ENCODE measurements at regions not wholly inside any gene's neighbourhood (a gene's known extent, or its start where the extent isn't known, plus 50 kb on each side); places are given as distances from the start of the nearest gene placed in this dataset.

DNA sequence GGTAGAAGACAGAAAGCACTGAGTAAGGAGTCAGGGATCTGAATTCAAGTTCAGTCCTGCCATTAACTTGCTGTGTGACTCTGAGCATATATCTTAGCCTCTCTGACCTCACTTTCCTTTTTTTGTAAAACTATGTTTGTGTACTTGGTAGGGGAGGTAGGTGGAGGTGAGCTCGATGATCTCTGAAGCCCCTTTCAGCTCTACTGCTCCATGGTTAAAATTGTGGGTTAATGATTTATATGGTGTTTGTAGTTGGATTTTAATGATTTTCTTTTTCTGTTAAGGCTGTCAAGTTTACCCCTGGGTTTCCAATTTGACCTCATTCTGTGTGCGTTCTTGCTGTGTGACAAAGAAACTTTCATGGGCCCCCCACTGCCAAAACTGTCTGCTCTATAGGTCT, 124.1 kb downstream of the CD164 start:
- no peaks in the 10 kb centered on the region for H3K4me1 ChIP-seq
- 92 to 96% (median 95%) methylated on average over 2 of the region's 2 CpGs for WGBS, 3 donors
- ATAC-seq: no peak

GRCh38 chr6:109257494-109257893, 124.8 kb downstream of the CD164 start:
- H3K36me3 ChIP-seq (ENCODE audit: insufficient read depth in 1 of 2, low read depth in 1 of 2): no peaks in the 10 kb centered on the region
- intact Hi-C loops (cut with DNase I): no loop called here

More for the DNA sequence above, 124.1 kb downstream of the CD164 start:
- Histone ChIP-seq H3K27me3 (ENCODE audit: insufficient read depth in 3 of 3, low read length in 2 of 3) (no peaks in the 10 kb centered on the region), H3K9me3 (no peaks in the 10 kb centered on the region), H3K36me3 (ENCODE audit: insufficient read depth in 1 of 2, low read depth in 1 of 2) (no peaks in the 10 kb centered on the region), H3K4me3 (no peak overlapping the region), H3K27ac (no peak overlapping the region)
- intact Hi-C loops (cut with DNase I): no loop called here
- TF ChIP-seq CTCF (IDR thresholded peaks at IDR 0.05): no peak
- DNase-seq: no peak

DNA sequence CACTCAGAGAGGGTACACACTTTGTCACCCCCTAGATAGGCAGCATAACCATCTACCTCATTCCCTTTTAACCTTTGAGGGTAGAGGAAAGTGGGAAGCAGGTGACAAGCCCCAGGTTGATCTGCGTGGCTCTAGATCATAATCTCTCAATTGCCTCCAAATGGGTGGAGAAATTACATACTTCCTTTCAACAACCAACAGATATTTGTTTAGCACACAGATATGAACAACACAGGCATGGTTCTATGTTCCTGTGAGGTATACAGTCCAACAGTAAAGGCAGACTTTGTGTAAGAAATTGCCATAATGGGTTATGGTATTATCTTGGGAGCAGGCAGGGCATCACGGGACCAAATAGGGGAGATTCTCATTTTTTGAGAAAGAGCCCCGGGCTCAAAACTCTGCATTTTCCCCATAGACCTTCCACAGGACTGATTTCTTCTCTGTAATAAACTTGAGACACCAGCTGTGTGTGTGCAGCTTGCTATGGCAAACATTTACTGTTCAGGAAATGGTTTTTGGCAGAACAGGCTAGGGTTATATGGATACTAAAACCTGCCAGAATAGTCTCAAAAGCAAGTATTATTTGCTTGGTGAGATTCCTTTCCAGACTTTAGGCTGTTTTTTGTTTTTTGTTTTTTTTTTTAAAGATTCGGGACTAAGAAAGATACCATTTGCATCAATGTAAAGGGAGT, 126.2 kb downstream of the CD164 start:
- intact Hi-C loops (cut with DNase I): no loop called here
- no peak for DNase-seq
- Histone ChIP-seq H3K9me3 (no peaks in the 10 kb centered on the region), H3K4me1 (no peaks in the 10 kb centered on the region), H3K27me3 (ENCODE audit: insufficient read depth in 3 of 3, low read length in 2 of 3) (no peaks in the 10 kb centered on the region), H3K4me3 (no peak overlapping the region), H3K27ac (no peak overlapping the region), H3K36me3 (ENCODE audit: insufficient read depth in 1 of 2, low read depth in 1 of 2) (no peaks in the 10 kb centered on the region)
- no peak for ATAC-seq
- TF ChIP-seq CTCF (IDR thresholded peaks at IDR 0.05): no peak
- 60 to 66% (median 61%) methylated on average over 4 of the region's 4 CpGs for WGBS, 3 donors

More at GRCh38 chr6:109257494-109257893, 124.8 kb downstream of the CD164 start:
- H3K4me3 ChIP-seq: no peak overlapping the region
- WGBS, 3 donors: 78 to 96% (median 86%) methylated on average over 2 of the region's 2 CpGs
- no peaks in the 10 kb centered on the region for H3K27me3 ChIP-seq (ENCODE audit: insufficient read depth in 3 of 3, low read length in 2 of 3)
- DNase-seq (no peak), ATAC-seq (no peak)
- TF ChIP-seq CTCF (IDR thresholded peaks at IDR 0.05): no peak
- H3K9me3 ChIP-seq: no peaks in the 10 kb centered on the region
- no peak overlapping the region for H3K27ac ChIP-seq
- no peaks in the 10 kb centered on the region for H3K4me1 ChIP-seq

DNA sequence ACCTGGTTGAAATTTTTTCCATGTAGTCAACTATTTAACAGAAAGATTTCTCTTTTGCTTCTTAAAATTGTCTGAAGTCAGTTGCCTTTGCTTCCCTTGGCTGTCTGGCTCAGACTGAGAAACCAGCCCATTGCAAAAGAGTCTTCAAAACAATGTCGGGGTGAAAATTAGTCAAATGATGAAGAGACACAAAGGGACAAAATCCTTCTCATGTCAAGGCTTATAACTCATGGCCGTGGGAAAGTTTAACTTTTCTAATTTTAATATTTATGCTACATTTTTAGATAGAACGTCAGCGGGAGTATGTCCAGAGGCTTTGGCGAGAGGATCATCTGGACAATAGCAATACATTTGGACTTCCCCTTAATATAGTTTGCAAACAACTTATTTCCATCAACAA, 127.2 kb downstream of the CD164 start:
- Histone ChIP-seq H3K27me3 (ENCODE audit: insufficient read depth in 3 of 3, low read length in 2 of 3) (no peaks in the 10 kb centered on the region), H3K4me3 (no peak overlapping the region), H3K27ac (no peak overlapping the region), H3K9me3 (no peaks in the 10 kb centered on the region), H3K36me3 (ENCODE audit: insufficient read depth in 1 of 2, low read depth in 1 of 2) (no peaks in the 10 kb centered on the region), H3K4me1 (no peaks in the 10 kb centered on the region)
- no peak for ATAC-seq
- TF ChIP-seq CTCF (IDR thresholded peaks at IDR 0.05): no peak
- DNase-seq: no peak
- intact Hi-C loops (cut with DNase I): no loop called here
- WGBS, 3 donors: 84 to 86% (median 85%) methylated on average over 5 of the region's 5 CpGs

- no peak for TF ChIP-seq CTCF (IDR thresholded peaks at IDR 0.05)
- Histone ChIP-seq H3K27me3 (ENCODE audit: insufficient read depth in 3 of 3, low read length in 2 of 3) (no peaks in the 10 kb centered on the region), H3K27ac (no peak overlapping the region), H3K4me3 (no peak overlapping the region), H3K9me3 (no peaks in the 10 kb centered on the region), H3K36me3 (ENCODE audit: insufficient read depth in 1 of 2, low read depth in 1 of 2) (no peaks in the 10 kb centered on the region), H3K4me1 (no peaks in the 10 kb centered on the region)
- no peak for DNase-seq
- intact Hi-C loops (cut with DNase I): no loop called here
- no peak for ATAC-seq
Observed at GRCh38 chr6:109253366-109253765, 128.9 kb downstream of the CD164 start.

Measured in psoas muscle (tissue), 7 donors.